T-helper 2 cell treated with Interferon-gamma antibody and Interleukin-4, amounts not matched to agents 100 ng/mL and 5 ng/mL, for 36 hours (primary cell): ENCODE measurements at regions not wholly inside any gene's neighbourhood (a gene's known extent, or its start where the extent isn't known, plus 50 kb on each side); places are given as distances from the start of the nearest gene placed in this dataset.

ENCODE experiments used
- intact Hi-C: fragments of 100-400 bp; cut with micrococcal nuclease; formaldehyde crosslinking; loops from one replicate; pipeline ENCODE4 v1.15.1; 2023

DNA sequence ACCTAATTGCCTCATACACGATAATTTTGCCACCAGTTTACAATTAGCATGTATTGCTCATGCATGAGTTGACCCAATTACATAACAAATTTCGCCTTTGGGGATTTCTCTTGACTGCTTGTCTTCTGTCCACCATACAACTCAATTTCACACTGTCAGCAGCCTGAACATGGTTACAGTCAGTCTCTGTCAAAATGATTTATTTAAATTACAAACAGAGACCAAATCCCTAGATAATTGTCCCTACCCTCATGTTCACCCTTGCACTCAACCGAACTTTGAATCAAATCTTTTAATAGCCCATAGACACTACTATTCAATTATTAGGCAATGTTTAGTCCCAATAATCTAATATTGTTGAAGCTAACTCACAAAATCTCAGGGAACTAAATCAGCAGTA, 59.7 kb upstream of the NEBL start:
- intact Hi-C loops: no loop called here

DNA sequence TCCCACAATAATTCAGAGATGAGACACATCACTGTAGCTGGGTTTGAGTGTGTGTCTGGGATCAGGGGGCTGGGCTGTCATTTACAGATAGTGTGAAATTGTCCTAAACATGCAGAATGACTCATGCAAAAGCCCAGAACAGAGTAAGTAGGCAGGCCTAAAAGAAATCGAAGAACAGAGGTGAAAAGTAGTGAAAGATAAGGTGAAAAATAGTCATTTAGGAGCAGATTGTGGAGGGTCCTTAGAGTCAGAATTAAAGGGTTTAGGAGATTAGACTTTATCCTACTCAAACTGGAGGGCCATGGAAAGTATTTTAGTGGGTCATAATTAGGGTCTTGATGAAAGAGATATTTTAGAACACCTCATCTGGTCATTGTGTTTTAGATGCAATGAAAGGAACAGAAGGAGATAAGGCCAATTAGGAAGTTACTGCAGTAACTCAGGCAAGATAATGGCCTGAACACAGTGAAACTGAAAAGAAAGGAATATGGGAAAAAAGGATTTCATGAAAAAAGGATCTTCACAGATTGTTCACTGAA, 58.3 kb upstream of the NEBL start:
- intact Hi-C loops: no loop called here

DNA sequence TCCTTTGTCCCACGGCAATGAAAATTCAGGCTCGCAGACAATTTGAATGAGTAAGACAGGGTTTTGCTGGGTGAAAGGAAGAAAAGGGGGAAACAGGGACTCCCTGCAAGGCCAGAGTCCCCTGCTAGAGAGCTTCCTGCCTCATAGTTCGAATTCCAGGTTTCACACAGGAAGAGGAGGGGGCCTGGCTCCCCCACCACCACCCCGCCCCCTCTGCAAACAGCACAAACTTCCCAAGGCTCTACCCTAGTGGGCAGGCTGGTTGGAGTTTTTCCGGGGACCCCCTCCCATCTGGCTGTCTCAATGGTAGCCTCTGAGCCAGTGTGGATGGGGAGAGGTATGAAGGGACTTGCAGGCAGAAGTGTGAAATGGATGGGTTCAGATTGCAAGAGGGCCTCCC, 57.4 kb upstream of the NEBL start:
- intact Hi-C loops: no loop called here

DNA sequence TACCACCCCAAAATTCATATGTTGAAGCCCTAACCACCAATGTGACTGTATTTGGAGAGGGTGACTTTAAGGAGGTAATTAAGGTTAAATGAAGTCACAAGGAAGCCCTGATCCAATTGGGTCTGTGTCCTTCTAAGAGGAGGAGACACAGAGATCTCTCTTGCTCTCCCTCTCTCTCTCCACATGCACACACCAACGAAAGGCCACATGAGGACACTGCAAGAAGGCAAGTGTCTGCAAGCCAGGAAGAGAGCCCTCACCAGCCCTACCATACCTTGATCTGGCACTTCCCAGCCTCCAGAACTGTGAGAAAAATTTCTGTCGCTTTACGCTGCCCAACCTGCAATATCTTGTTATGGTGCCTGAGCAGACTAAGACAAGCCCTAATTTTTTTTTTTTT, 56.0 kb upstream of the NEBL start:
- intact Hi-C loops: no loop called here

DNA sequence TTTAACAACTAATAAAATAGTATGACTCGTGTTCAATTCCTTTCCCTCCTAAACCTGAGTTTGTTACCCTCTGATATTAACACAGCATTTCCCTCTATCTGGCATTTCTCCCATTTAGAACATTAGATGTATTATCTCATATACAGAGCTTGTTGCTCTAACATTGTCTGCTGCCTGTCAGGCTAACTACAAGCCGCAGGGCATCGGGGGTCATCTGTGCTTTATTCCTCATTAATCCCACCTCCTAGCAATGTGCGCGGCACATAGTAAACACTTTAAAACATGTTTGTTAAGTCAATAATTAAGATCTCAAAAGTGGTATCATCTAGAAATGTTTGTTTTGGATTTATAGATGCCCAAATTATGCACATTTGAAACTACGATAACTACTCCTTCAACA, 52.9 kb upstream of the NEBL start:
- intact Hi-C loops: no loop called here

DNA sequence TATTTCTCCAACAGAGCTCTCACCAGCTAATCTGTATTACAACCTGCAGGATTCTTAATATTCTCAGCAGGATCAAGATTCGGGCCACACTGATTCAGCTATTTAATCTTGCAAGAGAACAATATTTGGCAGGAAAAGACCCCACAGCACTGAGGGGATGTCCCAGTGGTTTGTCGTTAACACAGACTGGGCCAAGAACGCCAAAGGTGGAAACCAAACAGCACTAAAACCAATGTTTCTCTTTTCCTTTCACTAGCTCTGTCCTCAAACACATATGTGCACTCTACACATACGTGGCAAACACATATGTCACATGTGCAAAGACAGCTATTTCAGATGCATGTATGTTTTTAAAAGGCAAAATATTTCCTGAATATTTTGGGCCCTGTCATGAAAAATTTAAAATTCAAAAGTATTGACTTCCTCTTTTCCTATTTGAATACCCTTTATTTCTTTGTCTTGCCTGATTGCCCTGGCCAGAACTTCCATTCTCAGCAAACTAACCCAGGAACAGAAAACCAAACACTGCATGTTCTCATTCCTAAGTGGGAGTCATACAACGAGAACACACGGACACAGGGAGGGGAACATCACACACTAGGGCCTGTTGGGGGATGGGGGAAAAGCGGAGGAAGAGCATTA, 51.7 kb upstream of the NEBL start:
- intact Hi-C loops: no loop called here
